Anterior cingulate cortex (tissue), 58 donors: ENCODE measurements at regions not wholly inside any gene's neighbourhood (a gene's known extent, or its start where the extent isn't known, plus 50 kb on each side); places are given as distances from the start of the nearest gene placed in this dataset.
"Not testable (repeated sequence)": the region's sequence is repeated elsewhere in the genome, so short reads cannot be mapped to it uniquely, and the experiment has no call there.

Experiments used
- DNase-seq, 58 donors: peaks; one replicate each; lab custom pipeline; 2025; lab: John Stamatoyannopoulos, UW

DNA sequence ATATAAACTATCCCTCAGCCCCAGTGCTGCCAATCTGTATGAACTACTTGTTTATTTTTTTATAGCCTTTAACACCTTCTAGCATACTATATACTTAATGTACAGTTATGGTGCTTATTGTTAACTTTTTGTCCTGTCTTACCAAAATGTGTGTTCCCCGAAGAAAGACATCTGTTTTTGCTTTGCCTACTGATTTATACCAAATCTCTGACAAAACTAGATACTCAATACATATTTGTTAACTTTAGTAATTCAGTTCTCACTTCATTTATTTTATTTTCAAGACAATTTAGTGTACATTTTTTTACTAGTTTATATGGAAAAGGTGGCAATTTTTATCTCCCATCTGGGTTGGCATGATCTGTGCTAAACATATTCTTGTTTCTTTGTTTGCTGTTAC is 824.3 kb upstream of the ATXN8OS start:
- no peak for DNase-seq

DNA sequence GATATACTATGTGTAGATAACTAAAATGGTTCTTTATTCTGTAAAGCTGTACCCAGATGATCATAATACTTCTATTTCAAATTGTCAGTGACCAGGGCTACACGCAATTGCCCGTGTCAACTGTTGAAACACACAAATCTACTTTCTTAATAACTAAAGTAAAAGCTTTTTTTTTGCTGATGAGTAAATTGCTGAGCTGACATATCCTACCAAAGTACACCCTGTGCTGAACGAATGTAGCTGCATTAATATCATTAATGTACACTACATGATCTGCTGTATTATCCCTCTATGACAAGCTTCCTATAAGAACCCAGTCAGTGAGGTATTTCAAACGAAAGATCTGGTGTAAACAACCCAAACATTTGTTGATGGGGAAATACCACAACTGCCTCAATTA is 827.2 kb upstream of the ATXN8OS start:
- no peak for DNase-seq

GRCh38 chr13:69279213-69279612 is 828.4 kb upstream of the ATXN8OS start:
- DNase-seq: no peak

- no peak for DNase-seq
Observed at GRCh38 chr13:69274231-69274630, 833.4 kb upstream of the ATXN8OS start.

DNA sequence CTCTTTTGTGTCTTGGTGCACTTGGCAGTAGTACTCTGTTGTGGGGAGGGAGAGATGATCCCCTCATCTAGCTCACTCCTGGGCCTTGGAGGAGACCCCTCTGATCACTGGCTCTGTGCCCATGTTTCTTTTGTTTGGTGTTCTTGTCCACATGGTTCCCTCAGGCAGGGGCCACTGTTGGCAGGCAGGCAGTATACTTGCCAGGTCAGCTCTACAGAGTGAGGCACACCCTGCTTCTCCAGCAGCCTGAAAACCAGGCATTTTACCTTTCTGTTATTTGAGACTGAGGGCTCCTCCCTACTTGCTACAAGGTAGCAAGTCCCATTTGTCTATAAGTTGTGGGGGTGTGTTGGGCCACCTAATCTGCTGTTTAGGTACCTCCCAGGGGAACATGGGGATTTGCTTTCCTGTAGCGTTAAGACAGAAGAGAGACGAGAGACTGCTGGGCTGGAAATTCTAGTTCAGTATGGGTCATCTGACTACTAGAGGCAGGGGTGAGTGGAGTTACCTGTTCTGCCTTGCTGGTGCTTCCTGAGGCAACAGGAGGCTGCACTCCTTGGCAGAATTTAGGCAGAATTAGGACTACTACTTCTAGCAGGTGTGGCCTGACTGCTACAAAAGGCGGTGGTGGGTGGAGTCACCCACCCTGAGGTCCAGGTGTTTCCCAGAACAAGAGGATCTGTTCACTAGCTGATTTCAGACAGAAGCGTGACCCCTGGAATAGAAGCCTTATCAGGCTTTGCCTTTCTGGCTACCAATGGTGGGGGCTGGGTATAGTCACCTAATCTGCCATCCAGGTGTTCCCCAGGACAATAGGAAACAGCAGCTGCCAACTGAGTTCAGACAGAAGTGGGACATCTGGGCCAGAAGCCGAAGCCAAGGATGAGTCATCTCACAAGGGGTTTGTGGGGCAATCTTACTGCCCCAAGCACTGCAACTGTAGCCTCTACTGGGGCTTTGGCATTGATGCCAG is 843.0 kb upstream of the ATXN8OS start:
- DNase-seq: no peak

GRCh38 chr13:69243366-69243765 is 864.3 kb upstream of the ATXN8OS start:
- no peak for DNase-seq

DNA sequence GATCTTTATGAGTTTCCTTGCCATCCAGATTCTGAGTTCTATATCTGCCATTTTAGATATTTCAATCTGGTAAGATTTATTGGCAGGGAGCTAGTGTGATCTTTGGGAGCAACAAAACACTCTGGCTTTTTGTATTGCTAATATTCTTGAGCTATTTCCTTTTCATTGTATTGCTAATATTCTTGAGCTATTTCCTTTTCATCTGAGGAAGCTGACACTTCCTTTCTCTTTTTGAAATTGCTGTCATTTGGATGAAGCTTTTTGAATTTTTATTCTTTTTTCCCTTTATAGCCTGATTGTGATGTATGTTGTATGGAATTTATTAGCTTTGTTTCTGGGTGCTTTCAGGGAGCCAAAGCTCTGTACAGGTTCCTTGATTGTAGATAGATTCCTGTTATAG is 873.5 kb upstream of the ATXN8OS start:
- no peak for DNase-seq

GRCh38 chr13:69226427-69226826 is 881.2 kb upstream of the ATXN8OS start:
- DNase-seq: no peak

DNA sequence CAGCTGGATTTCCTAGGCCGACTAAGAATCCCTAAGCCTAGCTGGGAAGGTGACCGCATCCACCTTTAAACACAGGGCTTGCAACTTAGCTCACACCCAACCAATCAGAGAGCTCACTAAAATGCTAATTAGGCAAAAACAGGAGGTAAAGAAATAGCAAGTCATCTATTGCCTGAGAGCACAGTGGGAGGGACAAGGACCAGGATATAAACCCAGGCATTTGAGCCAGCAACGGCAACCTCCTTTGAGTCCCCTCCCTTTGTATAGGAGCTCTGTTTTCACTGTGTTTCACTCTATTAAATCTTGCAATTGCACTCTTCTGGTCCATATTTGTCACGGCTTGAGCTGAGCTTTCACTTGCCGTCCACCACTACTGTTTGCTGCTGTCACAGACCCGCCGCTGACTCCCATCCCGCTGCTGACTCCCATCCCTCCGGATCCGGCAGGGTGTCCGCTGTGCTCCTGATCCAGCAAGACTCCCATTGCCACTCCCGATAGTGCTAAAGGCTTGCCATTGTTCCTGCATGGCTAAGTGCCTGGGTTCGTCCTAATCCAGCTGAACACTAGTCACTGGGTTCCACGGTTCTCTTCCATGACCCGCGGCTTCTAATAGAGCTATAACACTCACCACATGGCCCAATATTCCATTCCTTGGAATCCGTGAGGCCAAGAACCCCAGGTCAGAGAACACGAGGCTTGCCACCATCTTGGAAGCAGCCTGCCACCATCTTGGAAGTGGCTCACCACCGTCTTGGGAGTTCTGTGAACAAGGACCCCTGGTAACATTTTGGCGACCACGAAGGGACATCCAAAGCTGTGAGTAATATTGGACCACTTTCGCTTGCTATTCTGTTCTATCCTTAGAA is 885.8 kb upstream of the ATXN8OS start:
- DNase-seq: not testable (repeated sequence)

DNA sequence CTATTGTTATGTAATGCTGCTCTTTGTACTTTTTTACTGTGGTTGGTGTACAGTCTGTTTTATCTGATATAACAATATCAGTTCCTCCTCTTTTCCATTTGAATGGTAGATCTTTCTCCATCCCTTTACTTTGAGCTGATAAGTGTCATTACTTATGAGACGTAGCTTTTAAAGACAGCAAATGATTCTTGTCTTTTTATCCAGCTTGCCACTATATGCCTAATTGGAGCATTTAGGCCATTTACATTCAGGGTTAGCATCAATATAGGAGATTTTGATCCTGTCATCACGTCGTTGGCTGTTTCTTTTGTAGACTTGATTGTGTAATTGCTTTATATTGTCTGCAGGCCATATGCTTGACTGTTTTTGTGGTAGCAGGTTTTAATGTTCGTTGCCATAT is 894.2 kb upstream of the ATXN8OS start:
- no peak for DNase-seq

- no peak for DNase-seq
Observed at GRCh38 chr13:69204620-69205019, 903.0 kb upstream of the ATXN8OS start.

DNA sequence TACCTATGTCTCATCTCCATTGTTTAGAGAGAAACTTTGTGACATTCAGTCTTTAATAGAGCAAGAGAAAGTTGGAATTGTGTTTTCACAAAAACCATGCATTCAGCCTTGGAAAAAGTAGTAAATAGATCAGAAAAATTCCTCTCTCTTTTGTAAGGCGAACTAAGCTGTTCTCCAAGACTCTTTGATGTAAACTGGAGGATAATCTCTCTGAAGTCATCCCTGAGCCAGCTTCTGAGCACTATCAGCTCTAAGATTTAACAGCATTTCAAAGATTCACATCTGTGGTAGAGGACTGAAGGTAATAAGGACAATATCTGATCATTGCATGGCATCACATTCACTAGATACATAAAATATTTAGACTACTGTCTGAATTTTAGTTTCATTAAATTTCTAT is 904.6 kb upstream of the ATXN8OS start:
- DNase-seq: no peak

GRCh38 chr13:69199664-69200063 is 908.0 kb upstream of the ATXN8OS start:
- DNase-seq: no peak

DNA sequence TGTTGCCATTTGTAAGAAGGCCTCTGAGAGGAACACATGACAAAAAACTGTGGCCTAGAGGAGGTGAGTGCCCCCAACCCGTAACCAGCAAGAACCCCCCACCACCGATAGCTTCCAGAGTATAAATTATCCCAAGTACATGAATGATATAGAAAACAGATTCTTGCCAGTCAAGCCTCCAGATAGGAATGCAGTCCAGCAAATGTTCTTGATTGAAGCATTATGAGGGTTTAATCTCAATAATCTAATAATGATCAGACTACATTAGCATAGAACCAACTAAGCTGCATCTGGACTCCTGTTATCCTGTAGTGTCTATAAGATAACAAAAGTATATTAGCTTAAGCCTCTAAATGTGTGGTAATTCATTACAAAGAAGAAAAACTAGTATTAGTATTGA is 908.9 kb upstream of the ATXN8OS start:
- DNase-seq: no peak

DNA sequence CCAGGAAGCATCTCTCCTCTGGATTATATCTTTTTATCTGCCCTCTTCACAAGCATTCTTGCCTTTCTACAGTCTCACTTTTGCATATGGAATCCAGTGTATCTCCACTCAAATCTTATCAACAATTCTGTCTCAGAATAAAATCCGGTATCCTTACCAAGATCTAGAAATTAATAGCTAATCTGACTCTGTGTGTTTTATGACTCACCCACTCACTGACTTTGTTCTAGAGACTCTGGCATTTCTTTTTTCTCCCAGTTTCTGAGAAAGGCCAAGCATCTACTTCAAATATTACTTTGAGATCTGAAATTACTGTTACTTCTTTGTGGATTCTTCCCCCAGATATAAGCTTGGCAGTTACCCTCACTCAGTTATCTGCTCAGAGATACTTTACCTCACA is 913.5 kb upstream of the ATXN8OS start:
- no peak for DNase-seq

DNA sequence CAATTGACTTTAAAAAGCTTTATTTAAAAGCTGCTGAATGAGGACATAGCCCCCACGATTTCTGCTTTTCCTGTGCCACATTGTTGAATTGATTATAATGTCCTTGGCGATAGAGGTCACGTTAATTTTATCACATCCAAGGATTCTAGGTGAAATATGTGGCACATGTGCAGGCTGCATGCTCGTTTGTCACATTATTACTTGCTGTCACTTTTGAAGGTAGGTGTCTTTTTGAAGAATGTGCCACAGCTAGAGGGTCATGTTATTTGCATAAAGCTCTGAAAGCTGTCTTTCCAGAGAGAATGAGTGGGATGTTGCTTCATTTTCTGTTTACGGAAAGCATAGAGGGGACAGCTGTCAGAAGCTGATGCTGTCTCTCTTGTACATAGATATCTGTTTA is 927.6 kb upstream of the ATXN8OS start:
- no peak for DNase-seq

GRCh38 chr13:69178000-69178399 is 929.6 kb upstream of the ATXN8OS start:
- no peak for DNase-seq

DNA sequence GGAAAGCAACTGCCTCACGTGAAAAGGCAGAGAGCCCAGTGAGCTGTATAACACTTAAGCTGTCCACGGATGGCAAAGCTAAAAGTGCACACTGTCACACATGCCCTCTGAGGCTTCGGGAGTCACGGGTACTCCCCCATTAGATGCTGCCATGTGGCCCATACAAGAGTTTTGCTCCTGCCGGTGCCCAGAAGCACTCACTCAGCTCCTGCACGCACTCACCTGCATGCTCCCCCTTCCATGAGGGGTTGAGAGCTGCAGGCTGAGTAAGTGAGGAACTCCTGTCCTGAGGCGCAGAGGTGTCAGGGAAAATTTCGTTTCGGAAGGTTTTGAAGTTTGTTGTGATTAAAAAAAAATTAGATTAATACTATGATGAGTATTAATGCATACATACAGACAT is 939.2 kb upstream of the ATXN8OS start:
- DNase-seq: no peak

DNA sequence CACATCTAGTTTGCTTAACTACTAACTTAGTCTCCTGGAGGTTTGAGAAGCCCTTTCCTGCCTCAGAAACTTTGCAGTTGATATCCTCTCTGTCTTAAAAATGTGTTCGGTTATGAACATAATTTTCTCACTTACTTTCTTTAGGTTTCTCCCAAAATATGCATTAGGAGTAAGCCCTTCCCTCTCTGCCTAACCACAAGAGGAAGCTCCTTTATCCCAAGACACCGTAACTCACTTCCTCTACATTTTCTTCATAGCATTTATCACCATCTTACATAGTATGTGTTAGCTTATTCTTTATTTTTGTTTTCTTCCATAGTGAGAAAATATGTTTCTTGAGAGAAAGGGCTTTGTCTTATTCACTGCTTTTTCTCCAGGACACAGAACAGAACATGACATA is 952.5 kb upstream of the ATXN8OS start:
- no peak for DNase-seq

GRCh38 chr13:69142101-69142500 is 965.5 kb upstream of the ATXN8OS start:
- no peak for DNase-seq

DNA sequence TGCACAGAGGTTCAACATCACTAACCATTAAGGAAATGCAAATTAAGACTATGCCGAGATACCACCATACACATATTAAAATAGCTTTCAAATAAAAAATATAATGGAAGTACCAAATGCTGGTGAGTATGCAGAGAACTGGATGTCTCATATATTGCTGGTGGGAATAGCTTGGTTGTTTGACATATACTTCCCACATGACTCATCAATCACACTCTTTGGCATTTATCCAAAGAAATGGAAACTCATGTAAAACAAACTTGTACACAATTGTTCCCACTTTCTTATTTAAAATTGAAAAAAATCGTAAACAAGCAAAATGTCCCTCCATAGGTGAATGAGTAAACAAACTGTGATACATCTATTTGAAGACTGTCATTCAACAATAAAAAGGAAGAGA is 982.6 kb upstream of the ATXN8OS start:
- DNase-seq: no peak
